Fibroblast of lung (primary cell): ENCODE measurements at regions not wholly inside any gene's neighbourhood (a gene's known extent, or its start where the extent isn't known, plus 50 kb on each side); places are given as distances from the start of the nearest gene placed in this dataset.

ENCODE experiments used
- EZH2 ChIP-seq: IDR thresholded peaks from 2 replicates; pipeline ENCODE4 v1.5.1; 2012; ENCODE audit warnings: low read length, control low read depth, mild to moderate bottlenecking; ENCODE audit errors: missing control alignments
- TF ChIP-seq, protein P1 (sequence below), 2 donors: IDR thresholded peaks in 1 of 2; conservative IDR thresholded peaks in 1 of 2; 1 replicate in 1 of 2; 2 replicates in 1 of 2; pipeline ENCODE4 v1.5.1; 2011 to 2012; ENCODE audit warnings: low read length in 2 of 2, control low read depth in 1 of 2, inconsistent platforms in 1 of 2, low read depth in 1 of 2, mild to moderate bottlenecking in 1 of 2

DNA sequence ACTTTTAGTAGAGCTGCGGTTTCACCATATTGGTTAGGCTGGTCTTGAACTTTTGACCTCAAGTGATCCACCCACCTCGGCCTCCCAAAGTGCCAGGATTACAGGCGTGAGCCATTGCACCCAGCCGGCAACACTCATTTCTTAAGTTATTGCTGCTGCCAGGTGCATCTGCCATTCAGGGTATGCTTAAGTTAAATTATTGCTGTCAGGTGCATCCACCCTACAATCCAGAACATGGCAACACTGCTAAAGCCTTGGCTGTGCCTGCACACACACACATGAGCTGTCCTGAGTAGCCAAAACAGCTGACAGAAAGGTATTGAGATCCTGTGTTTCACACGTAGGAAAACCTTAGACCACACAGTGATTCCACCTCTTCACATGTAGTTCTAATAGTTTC, 148.2 kb downstream of the FAM161A start:
- TF ChIP-seq, protein P1, sequence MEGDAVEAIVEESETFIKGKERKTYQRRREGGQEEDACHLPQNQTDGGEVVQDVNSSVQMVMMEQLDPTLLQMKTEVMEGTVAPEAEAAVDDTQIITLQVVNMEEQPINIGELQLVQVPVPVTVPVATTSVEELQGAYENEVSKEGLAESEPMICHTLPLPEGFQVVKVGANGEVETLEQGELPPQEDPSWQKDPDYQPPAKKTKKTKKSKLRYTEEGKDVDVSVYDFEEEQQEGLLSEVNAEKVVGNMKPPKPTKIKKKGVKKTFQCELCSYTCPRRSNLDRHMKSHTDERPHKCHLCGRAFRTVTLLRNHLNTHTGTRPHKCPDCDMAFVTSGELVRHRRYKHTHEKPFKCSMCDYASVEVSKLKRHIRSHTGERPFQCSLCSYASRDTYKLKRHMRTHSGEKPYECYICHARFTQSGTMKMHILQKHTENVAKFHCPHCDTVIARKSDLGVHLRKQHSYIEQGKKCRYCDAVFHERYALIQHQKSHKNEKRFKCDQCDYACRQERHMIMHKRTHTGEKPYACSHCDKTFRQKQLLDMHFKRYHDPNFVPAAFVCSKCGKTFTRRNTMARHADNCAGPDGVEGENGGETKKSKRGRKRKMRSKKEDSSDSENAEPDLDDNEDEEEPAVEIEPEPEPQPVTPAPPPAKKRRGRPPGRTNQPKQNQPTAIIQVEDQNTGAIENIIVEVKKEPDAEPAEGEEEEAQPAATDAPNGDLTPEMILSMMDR (conservative IDR thresholded peaks at IDR 0.05 in 1 of 2, IDR thresholded peaks at IDR 0.05 in 1 of 2; ENCODE audit: low read depth in 1 of 2, low read length in 2 of 2): no peak
- no peak for TF ChIP-seq EZH2
